ENCODE measurements at regions not wholly inside any gene's neighbourhood (a gene's known extent, or its start where the extent isn't known, plus 50 kb on each side); places are given as distances from the start of the nearest gene placed in this dataset.

- WGBS, 4 donors, result 77 to 100% (median 95%) methylated on average over 1 of the region's 1 CpG
- Histone ChIP-seq H3K4me3 (no peak overlapping the region), H3K36me3 (replicated peaks in 1 of 2) (no peaks in the 10 kb centered on the region), H3K4me1 (replicated peaks in 1 of 2) (no peaks in the 10 kb centered on the region), H3K27ac (no peak overlapping the region), H3K9me3 (replicated peaks in 1 of 3) (no peaks in the 10 kb centered on the region), H3K27me3 (no peaks in the 10 kb centered on the region)
- no peak for TF ChIP-seq POLR2A (IDR thresholded peaks at IDR 0.05)
- TF ChIP-seq, protein P1, sequence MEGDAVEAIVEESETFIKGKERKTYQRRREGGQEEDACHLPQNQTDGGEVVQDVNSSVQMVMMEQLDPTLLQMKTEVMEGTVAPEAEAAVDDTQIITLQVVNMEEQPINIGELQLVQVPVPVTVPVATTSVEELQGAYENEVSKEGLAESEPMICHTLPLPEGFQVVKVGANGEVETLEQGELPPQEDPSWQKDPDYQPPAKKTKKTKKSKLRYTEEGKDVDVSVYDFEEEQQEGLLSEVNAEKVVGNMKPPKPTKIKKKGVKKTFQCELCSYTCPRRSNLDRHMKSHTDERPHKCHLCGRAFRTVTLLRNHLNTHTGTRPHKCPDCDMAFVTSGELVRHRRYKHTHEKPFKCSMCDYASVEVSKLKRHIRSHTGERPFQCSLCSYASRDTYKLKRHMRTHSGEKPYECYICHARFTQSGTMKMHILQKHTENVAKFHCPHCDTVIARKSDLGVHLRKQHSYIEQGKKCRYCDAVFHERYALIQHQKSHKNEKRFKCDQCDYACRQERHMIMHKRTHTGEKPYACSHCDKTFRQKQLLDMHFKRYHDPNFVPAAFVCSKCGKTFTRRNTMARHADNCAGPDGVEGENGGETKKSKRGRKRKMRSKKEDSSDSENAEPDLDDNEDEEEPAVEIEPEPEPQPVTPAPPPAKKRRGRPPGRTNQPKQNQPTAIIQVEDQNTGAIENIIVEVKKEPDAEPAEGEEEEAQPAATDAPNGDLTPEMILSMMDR (IDR thresholded peaks at IDR 0.05), result no peak
- no peak for DNase-seq
- intact Hi-C loops (cut with DNase I), result no loop called here
Observed at GRCh38 chr13:47136504-47136941, 239.7 kb upstream of the HTR2A start.

DNA sequence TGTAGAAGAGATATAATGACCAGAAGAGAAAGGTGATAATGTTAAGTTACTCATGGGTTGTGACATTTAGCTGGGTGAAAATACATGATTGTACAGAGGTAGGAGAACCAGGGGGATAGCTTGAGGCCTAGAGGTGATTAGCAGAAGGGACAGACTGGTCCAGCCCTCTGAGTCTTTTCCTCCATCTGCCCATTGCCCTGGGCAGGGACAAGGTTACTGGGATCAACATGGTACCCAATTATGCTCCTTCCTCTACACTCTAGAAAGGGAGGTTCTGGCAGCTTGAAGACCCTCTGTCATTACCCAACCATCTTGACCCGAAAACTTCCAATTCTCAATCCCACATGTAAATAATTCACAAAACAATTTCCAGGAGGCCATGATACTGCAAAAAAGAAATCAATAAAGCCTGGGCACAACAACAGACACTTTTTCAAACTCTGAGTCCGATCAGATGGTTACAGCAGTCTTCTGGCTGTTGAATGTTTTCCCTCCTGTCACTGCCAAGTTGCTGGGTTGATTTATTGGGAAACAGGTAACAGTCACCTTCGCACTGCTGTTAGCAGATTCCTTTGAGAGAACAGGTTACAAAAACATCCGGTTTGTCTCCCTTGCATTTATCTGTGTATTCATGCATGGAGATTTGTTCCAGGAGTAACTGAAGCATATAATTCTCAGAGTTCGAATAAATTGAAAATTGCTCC, 239.1 kb upstream of the HTR2A start:
- no peak for TF ChIP-seq POLR2A (IDR thresholded peaks at IDR 0.05)
- TF ChIP-seq, protein P1 (IDR thresholded peaks at IDR 0.05), result no peak
- Histone ChIP-seq H3K27ac (no peak overlapping the region), H3K27me3 (no peaks in the 10 kb centered on the region), H3K4me1 (replicated peaks in 1 of 2) (no peaks in the 10 kb centered on the region), H3K9me3 (replicated peaks in 1 of 3) (no peaks in the 10 kb centered on the region), H3K36me3 (replicated peaks in 1 of 2) (no peaks in the 10 kb centered on the region), H3K4me3 (no peak overlapping the region)
- no peak for DNase-seq
- intact Hi-C loops (cut with DNase I), result no loop called here
- 65 to 84% (median 75%) methylated on average over 5 of the region's 5 CpGs for WGBS, 4 donors

GRCh38 chr13:47134939-47135489, 238.2 kb upstream of the HTR2A start:
- no peak overlapping the region for H3K4me3 ChIP-seq
- no peaks in the 10 kb centered on the region for H3K36me3 ChIP-seq (replicated peaks in 1 of 2)
- no peak for DNase-seq
- no peak overlapping the region for H3K27ac ChIP-seq
- no peak for TF ChIP-seq POLR2A (IDR thresholded peaks at IDR 0.05)
- TF ChIP-seq, protein P1 (IDR thresholded peaks at IDR 0.05), result no peak
- H3K9me3 ChIP-seq (replicated peaks in 1 of 3), result no peaks in the 10 kb centered on the region
- 76 to 91% (median 80%) methylated on average over 9 of the region's 9 CpGs for WGBS, 4 donors
- H3K27me3 ChIP-seq, result peaks cover 4% of the 10 kb centered on the region
- H3K4me1 ChIP-seq (replicated peaks in 1 of 2), result no peaks in the 10 kb centered on the region
- intact Hi-C loops (cut with DNase I), result no loop called here

- WGBS, 4 donors, result 5 to 13% (median 10%) methylated on average over 1 of the region's 1 CpG
- Histone ChIP-seq H3K27ac (no peak overlapping the region), H3K27me3 (peaks cover 4% of the 10 kb centered on the region), H3K4me3 (no peak overlapping the region), H3K4me1 (replicated peaks in 1 of 2) (no peaks in the 10 kb centered on the region), H3K36me3 (replicated peaks in 1 of 2) (no peaks in the 10 kb centered on the region), H3K9me3 (replicated peaks in 1 of 3) (no peaks in the 10 kb centered on the region)
- TF ChIP-seq, protein P1 (IDR thresholded peaks at IDR 0.05), result no peak
- no peak for TF ChIP-seq POLR2A (IDR thresholded peaks at IDR 0.05)
- no peak for DNase-seq
- intact Hi-C loops (cut with DNase I), result no loop called here
Observed at GRCh38 chr13:47133011-47133445, 236.2 kb upstream of the HTR2A start.

Measured in adrenal gland (tissue), 9 donors.